NCI-H82 (cell line): ENCODE measurements at regions not wholly inside any gene's neighbourhood (a gene's known extent, or its start where the extent isn't known, plus 50 kb on each side); places are given as distances from the start of the nearest gene placed in this dataset.

Source experiments
- DNase-seq: peaks from one replicate; lab custom pipeline; 2025; lab: John Stamatoyannopoulos, UW

DNA sequence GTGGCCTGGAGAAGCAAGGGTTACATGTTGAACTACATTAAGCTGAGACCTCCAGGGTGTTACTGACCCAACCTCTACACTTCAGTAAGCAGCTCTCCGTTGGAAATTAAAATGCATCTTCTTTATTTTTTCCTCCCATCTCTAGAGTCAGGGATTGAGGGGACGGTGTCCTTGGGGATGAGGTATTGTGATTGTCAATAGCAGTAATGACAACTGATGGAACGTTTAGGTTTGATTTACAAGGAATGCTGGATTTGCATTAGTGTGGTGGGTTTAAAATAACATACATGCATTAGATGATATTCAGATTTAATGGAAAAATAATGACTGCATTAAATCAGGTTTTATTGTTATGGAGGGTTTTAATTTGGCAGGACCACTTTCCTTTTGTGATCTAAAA lies 82.9 kb upstream of the NTRK2 start:
- no peak for DNase-seq

DNA sequence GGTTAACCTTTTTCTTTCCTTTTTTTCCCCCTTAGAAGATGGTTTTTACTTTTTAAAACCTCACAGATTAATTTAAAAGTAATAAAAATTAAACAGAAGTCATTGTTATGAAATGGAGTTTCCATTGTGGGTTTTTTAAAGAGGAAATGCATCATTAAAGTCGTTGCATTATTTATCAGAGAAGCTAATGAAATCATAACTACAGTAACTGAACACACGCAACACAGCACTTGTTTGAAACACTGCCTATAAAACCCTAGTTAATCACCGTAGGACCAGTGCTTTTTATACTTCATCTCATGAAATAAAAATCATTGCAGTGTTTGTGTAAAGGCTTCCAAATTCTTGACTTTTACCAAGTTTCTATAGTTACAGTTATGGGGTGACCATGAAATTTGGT lies 82.4 kb upstream of the NTRK2 start:
- DNase-seq: no peak

DNA sequence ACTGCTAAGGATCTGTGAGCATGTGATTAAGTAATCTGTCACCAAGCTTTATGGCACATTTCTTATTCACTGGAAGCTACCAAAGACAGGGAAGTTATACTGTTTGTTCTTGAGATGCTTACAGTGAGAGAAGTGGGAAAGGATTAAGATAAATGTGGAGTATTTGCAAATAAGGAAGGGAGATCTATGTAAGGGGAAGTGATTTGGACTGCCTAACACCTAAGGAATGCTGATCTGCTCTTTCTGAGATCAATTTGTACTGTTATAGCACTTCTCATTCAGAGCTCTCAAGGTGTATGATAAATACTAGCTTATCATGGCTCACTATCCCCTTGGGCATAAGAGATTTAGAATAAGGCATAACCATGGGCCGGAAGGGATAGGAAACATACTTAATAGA lies 80.0 kb upstream of the NTRK2 start:
- no peak for DNase-seq

DNA sequence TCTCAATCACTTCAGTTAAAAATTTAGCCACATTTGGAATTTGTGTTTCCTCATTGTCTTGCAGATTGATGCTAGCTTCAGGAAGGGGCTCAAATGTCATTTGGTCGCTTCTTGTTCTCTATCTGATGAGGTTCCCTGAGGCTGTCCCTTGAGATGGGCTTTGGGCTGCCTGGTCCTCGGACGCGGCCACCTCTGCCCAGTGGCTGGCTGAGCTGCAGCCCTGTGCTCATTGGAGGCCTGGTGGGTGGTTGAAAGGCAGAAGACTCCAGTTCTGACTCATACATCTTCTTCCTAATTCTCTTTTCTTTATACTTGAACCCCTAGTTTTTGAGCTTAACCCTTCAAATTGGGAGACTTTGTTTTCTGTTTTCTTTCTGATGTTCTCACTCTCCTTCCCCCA lies 78.8 kb upstream of the NTRK2 start:
- DNase-seq: no peak

DNA sequence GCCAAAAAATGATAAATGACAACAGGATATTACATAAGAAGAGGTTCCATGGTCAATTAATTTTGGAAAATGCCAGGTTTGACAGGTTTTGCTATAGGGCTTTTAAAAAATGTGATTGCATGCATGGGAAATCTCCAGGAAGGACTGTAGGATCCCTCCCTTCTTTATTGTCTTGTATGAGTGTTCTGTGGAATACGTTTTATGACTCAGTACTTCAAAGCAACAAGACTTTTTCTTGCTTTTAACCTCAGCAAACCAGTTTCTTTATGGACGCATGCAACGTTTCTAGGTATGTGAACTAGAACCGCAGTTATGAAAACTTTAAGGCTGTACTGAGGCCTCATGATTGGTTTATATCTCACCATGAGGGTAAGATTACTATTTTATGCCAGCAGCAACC lies 76.6 kb upstream of the NTRK2 start:
- no peak for DNase-seq

DNA sequence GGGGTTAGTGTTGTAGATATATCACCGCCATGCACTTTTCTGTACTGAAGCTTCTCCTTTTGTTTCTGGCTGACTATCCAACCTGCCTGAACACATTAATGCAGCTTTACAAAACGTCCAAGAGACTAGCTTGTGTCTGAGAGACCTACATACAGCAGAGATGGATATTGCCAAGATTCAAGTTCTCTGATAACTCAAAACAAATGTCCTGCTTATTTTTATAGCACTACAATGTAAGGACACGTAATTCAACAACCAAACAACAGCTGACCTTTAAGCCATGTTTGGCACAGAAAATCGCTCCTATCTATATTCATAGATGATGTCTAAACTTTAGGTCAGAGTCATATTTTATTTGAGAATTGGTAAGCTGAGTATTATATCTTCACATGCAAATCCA lies 76.2 kb upstream of the NTRK2 start:
- DNase-seq: no peak

DNA sequence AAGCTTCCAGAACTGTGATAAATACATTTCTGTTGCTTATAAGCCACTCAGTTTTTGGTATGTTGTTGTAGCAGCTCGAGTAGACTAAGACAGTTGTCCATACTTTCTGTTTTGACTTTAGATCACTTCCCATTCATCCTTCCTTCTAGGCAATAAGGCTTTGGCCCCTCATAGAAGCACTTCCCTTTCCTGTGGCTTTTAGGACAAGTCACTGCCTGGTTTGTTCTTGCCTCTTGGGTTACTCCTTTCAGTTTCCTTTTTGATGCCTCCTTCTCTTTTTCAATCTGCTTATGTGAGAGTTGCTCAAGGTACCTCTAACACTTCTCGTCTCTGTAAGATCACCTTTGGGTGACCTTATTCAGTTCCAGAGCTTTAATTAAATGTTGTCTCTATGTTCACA lies 72.4 kb upstream of the NTRK2 start:
- DNase-seq: no peak

DNA sequence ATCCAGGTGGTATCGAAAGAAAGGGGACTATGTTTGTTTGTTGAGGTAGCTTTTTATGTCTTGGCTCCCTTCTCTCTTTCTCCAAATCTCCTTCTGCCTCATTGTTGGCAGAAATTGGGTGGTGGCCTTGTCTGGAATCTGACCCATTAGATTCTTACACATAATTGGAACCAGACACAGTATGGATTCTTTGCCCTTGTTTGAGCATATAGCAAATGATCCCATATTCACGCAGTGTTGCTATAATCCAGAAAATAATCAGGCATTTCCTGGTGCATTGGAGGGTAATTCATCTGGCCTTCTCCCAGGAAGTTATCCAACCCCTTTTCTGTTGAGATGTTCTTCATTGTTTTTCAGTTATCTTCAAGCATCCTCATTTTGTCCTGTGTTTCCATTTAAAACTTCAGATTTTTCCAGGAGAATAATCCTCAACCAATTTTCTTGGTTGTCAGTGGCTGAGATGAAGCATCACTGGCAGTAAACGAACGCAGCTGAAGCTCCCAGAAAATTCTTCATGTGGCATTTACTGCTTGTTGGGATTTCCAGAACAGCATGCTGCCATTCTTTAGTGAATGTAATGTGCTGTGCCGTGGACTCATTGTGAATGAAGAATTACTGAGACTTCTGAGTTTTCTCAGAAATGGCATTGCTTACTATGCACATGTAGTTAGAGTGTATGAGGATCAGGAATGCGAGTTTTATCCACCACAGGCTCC lies 70.5 kb upstream of the NTRK2 start:
- DNase-seq: no peak

DNA sequence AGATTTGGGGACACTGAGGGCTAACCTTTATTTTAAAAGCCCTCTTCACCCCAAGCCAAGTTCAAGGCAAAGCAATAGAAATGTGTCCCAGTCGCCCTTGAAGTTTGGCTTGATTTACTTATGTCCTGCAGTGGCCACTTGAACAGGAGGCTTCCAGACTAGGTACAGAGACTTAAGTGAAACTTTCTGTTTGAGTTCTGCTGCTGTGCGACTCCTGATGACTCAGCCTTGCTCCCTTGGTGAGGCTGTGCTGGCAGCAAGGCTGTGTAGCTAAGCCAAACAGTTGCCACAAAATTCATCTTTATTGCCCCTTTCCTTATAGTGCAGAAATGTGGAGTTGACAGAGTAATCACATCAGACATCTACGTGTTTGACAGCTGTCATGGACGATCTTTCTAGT lies 68.8 kb upstream of the NTRK2 start:
- DNase-seq: no peak

DNA sequence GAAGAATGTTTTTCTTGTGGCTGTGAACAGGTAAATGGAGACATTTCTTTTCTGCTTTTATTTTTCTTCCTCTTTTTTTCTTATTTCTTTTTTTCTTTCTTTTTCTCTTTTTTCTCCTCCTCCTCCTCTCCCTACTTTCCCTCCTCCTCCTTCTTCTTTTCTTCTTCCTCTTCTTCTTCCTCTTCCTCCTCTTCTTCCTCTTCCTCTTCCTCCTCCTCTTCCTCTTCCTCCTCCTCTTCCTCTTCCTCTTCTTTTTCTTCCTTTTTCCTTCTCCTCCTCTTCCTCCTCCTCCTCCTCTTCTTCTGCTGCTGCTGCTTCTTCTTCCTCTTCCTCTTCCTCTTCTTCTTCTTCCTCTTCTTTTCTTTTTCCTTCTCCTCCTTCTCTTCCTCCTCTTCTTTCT lies 65.3 kb upstream of the NTRK2 start:
- no peak for DNase-seq

DNA sequence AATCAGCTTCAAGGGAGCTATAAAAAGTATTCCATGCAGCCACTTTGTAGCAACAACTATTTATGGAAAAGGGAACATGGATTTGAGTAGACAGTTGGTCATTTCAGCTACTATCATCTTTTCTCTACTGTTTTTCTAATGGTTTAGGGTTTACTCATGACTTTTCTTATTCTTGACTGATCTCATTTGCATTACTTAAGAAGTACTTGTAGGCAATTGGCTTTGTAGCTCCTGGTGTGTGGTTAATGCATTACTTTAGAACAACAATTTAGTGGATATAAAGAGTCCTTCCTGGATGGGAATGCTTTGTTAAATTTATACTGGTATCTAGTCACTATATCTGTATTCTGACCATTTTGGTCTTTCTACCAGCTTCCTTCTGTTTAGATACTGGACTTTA lies 59.8 kb upstream of the NTRK2 start:
- DNase-seq: no peak

DNA sequence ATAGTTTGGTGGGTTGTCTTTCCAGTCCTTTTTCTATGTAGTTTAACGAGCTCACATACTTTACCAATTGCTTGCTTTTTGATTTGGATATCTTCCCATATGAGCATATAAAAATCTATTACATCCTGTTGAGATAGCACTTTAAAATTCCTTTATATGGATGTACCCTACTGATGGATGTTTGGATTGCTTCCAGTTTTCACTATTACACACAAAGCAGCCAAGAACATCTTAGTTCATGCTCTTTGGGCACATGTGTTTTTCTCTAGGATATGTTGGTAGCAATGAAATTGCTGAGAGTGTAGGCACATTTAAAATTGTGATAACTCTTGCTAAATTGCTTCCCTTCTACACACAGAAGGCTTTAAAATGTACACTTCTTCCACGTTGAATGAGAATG lies 56.1 kb upstream of the NTRK2 start:
- DNase-seq: no peak

DNA sequence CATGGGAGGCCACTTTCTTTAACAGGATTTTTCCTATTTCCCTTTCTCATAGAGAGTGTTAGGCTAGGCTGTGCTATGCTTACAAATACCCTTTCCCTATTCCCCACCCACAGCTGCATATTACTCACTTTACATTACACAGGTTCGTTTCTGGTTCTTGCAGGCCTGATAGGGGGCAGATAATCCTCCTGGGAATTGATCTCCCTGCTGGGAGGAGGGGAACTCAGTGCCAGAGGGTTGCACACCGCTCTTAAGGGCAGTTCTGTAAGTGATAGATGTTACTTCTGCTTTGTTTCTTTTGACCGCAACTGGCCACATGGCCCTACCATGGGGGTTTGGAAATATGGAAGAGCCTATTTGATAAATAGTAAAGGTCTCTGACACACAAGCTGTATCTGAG lies 54.0 kb upstream of the NTRK2 start:
- DNase-seq: peak; percentile 61

DNA sequence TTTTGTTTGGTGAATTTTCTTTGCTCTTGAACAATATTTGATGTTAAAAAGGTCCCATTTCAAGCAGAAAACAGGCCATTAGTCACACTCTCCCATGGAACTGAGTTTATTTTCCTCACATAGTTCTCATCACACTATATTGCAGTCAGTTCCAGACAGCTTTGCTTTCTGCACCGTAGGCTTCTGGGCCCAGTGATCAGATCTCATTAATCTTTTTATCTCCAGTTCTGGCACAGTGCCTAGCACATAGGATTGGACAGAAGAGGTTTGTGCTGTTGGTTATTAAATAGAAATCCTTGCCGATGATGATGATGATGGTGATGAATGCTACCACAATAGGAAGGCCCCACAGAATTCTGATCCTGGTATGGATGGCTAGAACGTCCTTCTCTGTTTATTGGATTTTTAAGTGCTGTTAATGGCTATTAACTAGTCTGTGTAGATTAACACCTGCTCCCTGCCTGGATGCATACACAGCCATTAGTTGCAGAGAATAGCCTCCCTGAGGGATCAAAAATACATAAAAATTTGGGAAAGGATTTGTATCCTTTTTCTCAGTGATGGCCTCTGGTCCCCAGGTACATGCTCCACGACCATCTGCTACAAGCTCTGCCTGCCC lies 52.0 kb upstream of the NTRK2 start:
- DNase-seq: peak; percentile 94
